NCI-H1048 (cell line): ENCODE measurements at regions not wholly inside any gene's neighbourhood (a gene's known extent, or its start where the extent isn't known, plus 50 kb on each side); places are given as distances from the start of the nearest gene placed in this dataset.
A peak's percentile ranks its signal among the peaks of the same experiment; 100 is the strongest.
"Not testable (repeated sequence)": the region's sequence is repeated elsewhere in the genome, so short reads cannot be mapped to it uniquely, and the experiment has no call there.

ENCODE experiments used
- DNase-seq: peaks from one replicate; lab custom pipeline; 2025; lab: John Stamatoyannopoulos, UW

DNA sequence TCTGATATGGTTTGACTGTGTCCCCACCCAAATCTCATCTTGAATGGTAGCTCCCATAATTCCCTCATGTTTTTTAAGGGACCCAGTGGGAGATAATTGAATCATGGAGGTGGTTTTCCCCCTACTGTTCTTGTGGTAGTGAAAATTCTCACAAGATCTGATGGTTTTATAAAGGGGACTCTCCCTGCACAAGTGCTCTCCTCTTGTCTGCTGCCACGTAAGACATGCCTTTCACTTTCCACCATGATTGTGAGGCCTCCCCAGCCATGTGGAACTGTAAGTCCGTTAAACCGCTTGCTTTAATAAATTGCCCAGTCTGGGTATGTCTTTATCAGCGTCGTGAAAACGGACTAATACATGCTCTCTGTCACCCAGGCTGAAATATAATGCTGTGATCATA lies 200.9 kb upstream of the SLIT2 start:
- no peak for DNase-seq

DNA sequence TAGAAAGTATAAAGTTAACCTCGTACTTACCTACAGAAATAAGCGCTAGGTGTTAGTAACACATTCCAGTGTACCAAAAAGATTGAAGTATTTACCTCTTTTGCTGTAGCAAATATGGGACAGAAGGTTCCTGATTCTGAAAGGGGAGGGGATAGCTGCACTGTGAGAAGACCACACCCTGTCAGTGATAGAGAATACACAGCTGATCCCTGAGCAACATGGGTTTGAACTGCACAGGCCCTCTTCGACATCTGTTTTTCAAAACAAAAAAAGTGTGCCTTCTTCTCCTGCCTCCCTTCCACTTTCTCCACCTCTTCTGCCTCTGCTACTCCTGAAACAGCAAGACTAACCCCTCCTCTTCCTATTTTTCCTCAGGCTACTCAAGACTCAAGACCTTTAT lies 201.8 kb upstream of the SLIT2 start:
- DNase-seq = no peak

DNA sequence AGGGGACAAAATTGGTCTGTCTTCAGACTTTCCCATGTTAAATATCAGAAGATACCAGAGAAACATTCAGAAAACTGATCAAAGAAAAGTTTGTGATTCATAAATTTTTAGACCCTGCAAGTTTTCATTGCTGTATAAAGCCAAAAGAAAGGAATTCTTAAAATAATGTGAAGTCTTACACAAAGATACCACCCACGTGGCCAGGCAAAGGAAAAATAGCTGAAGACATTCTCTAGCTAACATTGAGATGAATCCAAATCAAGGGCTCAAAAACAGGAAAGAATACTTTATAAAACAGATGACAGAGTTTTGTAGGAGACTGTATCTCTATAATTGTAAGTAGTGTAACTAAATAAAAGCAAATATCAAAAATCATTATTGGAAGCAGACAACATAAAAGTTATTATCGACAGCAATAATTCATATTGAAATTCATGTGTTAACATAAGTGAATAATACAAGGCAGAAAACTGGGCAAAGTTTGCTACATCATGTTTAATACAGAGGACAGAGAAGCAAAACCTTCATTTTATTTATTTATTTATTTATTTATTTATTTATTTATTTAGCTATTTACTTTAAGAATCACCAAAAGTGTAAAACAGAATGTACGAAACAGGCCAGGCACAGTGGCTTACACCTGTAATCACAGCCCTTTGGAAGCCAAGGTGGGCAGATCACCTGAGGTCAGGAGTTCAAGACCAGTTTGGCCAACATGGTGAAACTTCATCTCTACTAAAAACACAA lies 204.6 kb upstream of the SLIT2 start:
- no peak for DNase-seq

DNA sequence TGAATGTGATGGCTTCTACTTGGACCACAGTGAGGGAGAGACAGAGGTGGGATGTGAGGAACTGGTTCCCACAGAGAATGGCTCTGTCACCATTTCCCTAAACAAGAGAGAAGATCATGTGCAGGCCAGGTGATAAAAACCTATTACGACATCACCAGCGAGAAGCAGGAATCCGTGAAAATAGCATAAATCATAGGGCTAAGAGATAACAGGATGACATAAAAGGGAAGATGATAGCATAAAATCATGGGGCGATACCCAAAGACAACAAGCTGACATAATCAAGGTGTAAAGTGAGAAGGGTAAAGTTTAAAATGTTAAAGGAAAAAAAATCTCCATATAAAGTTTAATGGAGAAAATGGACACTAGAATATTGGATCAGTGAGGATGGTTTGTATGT lies 205.5 kb upstream of the SLIT2 start:
- no peak for DNase-seq

DNA sequence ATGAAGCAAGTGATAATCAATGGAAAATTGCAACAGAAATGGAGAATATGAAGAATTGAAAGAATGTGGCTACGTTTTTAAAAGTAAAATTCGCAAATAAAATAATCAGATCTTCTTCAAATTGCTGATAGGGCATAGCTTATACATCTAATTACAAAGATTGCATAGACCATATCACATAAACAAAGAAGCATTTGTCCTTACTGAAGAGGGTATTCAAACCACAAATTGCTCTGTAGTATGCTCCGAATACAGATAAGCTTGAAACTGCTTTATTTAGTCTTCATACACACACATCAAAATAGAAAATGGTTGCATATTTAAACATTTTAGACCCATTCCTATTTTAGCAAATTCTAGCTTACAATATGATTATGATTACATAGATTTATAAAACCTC lies 206.7 kb upstream of the SLIT2 start:
- DNase-seq = no peak

DNA sequence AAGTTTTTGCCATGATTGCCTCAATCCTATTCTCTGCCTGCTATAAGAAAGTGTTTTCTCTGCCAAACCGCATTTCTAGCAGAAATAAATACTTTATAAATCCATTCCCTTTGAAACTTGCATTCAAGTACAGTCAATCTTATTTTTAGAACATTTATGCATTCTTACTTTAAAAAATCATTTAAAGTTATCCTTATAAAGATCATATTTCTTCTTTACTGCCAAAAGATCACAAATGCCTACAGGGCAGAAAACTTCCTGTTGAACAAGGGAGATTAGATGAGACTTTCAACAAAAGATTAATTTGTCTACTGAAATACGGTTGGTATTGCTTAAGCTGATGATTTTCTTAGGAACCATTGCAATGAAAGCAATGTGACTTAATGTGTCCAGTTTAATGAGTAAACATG lies 207.2 kb upstream of the SLIT2 start:
- peak; percentile 49 for DNase-seq

DNA sequence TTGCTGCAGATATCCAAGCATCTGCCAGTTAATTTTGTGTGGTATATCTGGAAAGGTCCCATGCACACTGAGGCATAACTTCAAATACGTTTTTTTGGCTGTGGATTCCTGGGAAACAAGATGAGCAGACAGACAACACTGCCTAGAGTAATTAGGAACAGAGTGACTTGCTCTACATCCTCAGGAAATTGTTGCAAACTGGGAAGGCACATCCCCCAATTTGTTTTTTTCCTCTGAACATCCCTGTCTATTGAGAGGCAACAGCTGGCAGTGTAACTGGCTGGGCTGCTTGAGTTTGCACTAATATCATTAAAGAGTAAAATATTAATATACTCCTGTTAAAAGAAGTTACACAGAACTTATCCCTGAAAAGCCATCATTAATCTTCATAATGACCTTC lies 207.7 kb upstream of the SLIT2 start:
- no peak for DNase-seq

DNA sequence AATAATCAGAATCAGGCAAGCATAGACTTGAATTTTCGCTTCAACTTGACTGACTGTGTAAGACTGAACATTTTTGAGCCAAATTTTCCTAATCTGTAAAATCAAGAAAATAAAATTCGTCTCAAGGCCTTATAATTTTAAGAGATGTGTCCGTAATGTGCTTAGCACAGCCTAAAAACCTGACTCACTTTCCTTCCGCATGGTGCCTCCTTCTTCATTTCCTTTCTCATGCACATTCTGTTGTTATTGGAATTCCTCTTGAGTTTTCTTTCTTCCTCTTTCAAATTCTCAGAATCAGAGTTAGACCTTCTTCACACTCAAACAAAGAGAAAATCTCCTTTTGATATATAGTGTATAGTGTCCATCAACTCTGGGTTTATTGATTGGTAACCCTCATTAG lies 208.9 kb upstream of the SLIT2 start:
- no peak for DNase-seq

DNA sequence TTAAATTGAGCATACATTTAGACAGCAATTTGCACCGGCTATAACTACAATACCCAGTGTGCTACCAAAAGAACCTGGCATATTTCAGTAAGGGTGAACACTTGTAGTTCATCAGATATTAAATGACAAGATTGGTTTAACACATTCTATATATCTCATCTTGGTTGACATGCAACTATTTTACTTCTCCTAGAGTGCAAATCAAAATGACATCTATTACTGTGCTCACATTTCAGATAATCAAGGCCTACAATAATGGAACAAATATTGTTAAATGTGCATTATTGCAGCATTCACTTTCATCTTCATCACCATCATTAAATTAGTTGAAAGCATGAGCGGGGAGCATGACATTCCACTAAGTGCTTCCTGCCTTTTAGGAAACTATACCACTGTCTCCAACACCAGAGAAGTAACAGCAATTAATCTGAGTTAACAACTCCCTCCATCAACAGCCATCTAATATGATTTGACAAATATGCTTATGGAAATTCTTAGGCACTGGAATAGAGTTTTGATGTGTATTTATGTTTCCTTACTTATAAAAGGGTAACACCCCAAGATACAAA lies 209.8 kb upstream of the SLIT2 start:
- no peak for DNase-seq

DNA sequence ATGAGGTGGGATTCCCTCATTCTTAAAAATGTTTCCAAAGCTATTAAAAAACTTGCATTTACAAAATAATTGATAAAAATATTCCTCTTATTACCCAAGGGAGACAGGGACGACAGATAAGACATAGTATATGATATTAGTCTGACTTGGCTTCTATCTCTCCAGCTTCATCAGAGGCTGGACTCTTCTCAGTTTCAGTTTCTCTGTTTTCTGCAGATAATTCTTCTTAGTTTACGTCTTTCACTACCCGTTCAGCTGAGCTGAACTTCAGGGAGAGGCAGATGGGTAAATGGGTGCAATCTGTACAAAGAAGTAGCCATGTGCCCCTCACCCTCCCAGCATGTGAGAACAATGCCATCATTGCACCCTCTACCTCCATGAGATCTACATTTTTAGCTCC lies 214.0 kb upstream of the SLIT2 start:
- DNase-seq = no peak

DNA sequence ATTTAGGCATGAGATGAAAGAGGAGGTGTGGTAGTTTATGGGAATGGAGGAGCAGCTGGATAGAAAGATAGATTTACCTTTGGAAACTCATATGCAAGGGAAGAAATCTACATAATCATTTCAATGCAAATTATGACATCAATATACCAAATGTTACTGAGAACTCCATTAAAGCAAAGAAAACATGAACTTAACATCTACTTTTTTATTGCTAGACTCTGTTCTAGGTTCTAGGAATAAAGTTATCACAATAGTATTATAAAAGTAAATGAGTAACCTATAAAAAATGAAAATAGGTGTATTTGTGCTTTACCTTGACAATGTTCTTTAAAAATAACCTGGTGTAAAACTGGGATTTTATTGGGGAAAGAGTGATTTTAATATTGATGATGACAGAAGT lies 221.6 kb upstream of the SLIT2 start:
- DNase-seq = no peak

DNA sequence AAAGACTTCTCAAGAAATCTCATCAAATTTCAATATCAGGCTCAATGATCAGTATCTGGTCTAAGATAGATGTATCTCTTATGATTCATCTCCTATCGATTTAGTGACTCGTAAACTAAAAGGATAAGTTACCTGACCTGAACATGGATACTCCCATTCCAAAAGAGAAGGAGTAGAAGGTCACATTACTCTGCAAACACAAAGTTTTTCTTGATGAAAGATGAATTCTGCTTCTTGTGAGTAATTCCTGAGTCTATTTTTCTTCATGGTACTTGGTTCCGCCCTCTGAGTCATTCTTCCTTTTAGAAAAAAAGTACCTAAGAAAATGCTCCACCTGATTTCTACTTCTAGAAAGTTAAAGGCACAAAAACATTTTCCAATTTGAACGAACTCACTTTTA lies 223.1 kb upstream of the SLIT2 start:
- DNase-seq = no peak

DNA sequence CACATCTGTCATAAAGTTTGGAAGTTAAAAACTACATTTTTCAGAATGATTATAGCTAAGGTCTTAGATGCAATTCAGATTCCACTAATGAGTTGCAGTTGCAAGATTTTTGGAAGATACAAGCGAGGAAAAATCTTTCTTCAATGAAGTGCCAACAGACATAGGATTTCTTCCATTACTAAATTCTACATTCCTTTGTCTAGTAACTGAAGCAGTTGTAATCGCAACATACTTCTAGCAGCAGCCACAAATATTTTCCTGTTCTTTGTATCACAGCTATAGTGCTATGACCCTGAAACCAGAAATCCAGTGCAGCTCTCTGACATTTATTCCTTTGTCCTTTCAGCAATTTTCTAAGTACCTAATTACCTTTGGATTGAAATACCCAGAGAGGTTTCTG lies 225.2 kb upstream of the SLIT2 start:
- no peak for DNase-seq

DNA sequence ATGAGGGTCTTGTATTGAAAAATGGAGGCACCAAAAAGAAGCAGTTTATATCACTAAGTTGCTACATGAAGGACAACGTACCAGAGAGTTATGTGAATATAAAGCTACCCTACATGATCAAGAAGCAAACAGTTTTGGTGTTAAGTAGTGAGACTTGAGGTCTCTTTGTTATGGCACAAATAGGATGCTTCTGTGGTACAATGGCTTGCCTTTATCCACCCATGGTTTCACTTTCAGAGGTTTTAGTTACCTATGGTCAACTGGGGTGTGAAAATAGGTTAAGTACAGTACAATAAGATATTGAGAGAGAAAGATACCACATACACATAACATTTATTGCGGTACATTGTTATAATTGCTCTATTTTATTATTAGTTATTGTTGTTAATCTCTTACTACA lies 229.2 kb upstream of the SLIT2 start:
- DNase-seq = no peak

DNA sequence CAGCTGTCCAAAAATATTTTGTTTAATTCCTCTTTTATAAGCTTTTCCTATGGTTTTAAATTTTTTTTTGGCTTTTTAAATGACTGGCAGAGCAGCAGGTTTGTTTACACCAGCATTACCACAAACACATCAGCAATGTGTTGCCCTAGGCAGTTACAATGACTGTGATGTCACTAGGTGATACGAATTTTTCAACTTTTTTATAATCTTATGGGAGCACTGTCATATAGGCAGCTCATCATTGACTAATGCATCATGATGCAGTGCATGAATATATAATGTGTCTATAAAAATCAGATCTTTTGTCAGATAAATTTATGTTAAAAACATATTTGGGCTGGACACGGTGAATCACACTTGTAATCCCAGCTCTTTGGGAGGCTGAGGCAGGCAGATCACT lies 231.6 kb upstream of the SLIT2 start:
- no peak for DNase-seq

DNA sequence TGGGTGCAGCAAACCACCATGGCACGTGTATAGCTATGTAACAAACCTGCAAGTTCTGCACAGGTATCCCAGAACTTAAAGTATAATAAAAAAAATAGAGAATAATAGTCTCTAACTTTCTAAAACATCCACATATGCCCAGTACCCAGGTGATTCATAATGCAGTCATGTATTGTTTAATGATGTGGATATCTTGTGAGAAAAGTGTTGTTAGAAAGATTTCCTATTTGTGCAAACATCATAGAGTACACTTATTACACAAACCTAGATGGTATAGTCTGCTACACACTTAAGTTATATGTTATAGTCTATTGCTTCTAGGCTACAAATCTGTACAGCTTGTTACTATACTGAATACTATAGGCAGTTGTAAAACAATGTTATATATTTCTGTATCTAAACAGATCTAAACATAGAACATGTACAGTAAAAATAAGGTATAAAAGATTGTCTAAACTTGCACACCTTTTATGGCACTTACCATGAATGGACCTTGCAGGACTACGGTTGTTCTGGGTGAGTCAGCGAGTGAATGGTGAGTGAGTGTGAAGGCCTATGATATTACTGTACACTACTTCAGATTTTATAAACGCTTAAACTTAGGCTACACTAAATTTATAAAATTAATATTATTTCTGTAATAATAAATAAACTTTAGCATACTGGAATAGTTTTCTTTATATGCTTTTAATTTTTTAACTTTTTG lies 232.2 kb upstream of the SLIT2 start:
- DNase-seq = no peak

DNA sequence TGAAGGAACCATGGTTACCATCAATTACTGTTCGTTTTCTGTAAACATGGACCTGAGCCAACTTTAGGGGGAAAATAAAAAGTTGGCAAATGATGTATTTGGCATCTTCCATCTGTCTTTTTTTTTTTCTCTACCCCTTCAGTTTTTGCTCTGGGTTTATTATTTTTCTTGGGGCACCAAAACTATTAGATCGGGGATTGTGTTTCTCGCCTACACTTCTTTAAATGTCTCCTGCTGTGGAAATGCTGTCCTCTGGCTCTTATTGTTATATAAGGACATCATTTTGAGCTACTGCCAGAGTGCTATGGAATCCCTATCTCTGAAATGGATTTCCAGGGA lies 234.0 kb upstream of the SLIT2 start:
- no peak for DNase-seq

DNA sequence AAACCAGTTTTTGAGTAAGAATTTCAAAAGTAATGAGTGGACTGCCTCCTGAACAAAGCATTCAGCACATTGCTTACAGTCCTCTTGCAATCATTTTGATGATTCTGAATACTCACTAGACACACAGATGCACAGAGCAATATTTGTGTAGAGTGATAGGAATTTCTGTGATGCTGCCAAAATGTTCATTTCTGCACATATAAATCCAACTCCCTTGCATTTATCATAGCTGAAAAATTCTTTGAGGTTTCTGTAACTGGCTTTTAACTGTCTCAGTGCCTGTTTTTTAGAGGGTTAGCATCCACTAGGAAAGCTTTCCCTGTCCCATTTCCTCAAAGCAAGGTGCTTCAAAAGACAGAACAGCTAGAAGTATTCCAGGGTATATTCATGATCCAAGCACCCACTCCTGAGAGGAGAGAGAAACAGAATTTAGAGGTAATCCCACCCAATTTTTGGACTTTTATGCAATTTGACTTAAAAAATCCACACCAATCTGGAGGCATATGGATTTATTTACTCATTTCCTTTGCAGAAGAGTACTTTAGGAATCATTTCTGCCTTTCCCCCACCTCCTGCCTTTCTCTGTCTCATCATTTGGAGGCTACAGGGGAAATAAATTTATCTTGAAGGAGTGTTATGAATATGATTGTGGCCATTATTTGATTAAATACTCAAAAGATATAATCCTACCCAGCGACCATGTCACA lies 234.5 kb upstream of the SLIT2 start:
- no peak for DNase-seq

DNA sequence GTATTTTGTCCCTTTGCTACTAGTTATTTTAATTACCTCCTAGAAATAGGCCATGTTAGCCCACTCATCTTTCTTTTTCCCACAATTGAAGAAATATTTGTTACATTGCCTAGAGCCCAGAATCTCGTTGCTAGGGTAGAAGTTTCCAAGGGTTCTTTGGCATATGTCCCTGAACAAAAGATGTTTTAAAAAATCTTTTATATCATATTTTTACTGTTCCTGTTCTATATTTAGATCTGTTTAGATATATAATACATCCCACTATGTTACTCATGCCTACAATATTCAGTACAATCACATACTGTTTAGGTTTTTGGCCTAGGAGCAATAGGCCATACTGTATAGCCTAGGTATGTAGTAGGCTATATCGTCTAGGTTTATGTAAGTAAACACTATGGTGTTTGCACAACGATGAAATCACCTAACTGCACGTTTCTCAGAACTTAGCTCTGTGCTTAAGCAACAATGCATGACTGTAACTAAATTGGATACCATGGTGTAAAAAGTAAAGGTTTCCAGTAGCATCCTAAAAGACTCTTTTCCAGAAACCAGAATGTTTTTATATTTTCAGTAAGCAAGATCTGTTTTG lies 236.0 kb upstream of the SLIT2 start:
- DNase-seq = no peak

DNA sequence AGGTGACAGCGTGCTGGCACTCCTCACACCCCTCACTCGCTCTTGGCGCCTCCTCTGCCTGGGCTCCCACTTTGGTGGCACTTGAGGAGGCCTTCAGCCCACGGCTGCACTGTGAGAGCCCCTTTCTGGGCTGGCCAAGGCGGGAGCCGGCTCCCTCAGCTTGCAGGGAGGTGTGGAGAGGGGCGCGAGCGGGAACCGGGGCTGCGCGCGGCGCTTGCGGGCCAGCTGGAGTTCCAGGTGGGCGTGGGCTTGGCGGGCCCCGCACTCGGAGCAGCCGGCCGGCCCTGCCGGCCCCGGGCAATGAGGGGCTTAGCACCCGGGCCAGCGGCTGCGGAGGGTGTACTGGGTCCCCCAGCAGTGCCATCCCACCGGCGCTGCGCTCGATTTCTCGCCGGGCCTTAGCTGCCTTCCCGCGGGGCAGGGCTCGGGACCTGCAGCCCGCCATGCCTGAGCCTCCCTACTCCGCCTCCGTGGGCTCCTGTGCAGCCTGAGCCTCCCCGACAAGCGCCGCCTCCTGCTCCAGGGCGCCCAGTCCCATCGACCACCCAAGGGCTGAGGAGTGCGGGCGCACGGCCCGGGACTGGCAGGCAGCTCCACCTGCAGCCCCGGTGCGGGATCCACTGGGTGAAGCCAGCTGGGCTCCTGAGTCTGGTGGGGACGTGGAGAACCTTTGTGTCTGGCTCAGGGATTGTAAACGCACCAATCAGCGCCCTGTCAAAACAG lies 247.7 kb upstream of the SLIT2 start:
- not testable (repeated sequence) for DNase-seq

DNA sequence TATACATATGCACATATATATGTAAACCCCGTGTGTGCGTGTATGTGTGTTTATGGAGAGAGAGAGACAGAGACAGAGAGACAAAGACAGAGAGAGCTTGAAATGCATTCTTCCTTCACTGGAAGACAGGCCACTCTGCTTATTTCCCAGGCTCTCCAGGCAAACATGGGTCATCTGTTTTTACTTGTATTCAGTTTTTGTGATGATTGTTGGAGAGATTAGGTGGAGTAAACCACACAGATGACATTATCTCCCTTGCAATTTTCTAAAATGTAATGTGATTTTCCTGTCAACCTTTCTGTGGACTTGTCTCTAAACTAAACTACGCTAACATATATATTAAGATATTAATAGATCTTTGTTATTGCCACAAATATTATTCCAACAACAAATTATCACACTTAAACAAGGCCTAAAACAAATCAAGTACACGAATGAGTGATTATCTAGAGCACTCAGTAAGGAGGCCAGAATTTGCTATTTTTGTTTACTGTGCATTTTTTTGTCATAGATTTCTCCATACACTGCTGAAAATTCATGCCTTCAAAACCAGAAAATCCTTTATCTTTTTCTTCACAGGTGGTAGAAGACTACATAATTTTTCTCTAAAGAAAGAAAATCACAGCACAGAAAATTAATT lies 251.8 kb upstream of the SLIT2 start:
- no peak for DNase-seq

DNA sequence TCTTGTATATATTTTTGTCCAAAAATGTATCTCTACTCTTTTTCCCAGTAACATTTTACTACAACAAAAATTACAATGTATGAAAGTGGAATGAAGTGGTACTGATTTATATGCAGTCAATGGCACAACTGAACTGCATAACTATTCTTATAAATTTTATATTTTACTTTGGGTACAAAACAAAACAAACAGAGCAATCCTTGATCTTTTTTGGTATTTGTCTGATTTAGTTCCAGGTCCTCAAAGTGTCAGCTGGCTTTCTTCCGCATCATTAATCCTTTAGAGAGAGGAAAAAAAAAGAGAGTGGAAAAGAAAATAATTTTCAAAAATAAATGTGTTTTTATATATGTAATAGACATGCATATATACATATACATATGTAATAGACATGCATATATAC lies 252.4 kb upstream of the SLIT2 start:
- DNase-seq = no peak
